Stimulated activated naive CD4-positive, alpha-beta T cell treated with Interleukin-2 at 50 U/mL for 16 hours (primary cell): ENCODE measurements at regions not wholly inside any gene's neighbourhood (a gene's known extent, or its start where the extent isn't known, plus 50 kb on each side); places are given as distances from the start of the nearest gene placed in this dataset.
"Not testable (repeated sequence)": the region's sequence is repeated elsewhere in the genome, so short reads cannot be mapped to it uniquely, and the experiment has no call there.

Experiments used
- DNase-seq: peaks from one replicate; lab custom pipeline; 2025; lab: John Stamatoyannopoulos, UW

- no peak for DNase-seq
Observed at GRCh38 chr6:113049190-113049589, 702.1 kb downstream of the RFPL4B start.

DNA sequence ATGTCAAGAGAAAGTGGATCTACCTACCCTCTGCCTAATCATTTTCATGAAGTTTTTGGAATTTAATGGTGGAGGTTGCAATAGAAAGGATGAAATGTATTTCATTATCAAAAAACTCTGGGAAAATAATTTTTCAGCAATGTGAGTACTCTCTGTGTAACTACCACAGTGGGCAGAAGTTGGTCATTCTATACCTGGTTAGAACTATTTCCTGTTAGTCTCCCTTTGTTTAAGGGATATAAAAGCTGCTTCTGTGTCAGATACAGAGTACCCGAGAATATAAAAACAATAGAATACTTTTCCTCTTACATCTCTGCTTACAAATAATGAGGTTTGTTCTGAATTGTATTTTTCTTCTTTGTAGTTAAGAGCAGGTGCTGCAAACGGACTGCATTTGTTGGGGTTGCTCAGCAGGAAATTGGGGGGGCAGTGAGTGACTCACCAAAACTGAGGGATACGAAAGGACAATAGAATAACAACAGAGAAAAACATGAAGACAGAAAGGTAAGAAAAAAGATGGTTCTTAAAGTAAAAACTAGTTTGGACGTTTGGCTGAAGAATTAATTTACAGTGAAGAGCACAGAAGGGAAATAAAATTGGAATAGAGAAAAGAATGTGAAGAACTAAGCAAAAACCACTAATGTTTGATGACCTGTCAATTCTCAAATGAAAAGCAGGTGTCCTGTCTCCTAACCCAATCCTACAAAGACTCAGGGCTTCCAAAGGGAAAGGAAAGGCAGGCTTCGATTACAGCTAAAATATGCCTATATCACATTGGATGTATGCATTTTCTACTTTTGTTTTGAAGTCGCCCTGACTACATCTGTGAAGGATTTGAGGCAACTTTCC is 703.1 kb downstream of the RFPL4B start:
- DNase-seq = no peak

DNA sequence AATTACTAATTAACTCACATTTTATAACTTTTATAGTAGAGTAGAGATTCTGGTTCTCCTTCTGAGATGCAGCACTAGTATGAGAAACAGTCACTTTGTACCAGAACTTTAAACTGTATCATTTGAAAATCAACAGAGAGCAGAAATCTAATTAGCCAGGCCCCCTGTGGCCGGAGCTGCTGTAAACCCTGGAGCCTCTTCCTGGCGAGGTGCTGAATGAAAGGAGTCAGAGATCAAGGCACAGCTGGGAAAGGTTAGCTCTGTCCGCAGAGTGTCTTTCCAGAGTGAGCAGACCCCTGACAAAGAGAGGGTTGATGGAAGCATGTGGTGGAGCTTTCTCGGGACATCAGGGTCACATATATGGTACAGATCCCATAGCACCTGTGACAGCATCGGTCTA is 703.8 kb downstream of the RFPL4B start:
- DNase-seq = no peak

GRCh38 chr6:113052506-113052905 is 705.4 kb downstream of the RFPL4B start:
- DNase-seq = no peak

GRCh38 chr6:113055061-113055460 is 707.9 kb downstream of the RFPL4B start:
- DNase-seq = no peak

DNA sequence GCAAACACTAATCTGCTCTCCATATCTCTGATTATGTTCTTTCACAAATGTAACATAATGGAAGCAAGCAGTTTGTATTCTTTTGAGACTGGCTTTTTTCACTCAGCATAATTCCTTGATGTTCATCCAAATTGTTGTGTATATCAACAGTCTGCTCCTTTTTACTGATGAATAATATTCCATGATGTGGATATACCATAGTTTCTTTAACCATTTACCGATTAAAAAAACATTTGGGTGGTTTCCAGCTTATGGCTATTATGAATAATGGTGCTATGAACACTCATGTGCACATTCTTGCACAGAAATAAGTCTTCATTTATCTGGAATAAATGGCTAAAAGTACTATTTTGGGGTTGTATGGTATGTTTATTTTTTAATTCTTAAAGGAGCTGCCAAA is 708.9 kb downstream of the RFPL4B start:
- no peak for DNase-seq

GRCh38 chr6:113057567-113058053 is 710.5 kb downstream of the RFPL4B start:
- no peak for DNase-seq

DNA sequence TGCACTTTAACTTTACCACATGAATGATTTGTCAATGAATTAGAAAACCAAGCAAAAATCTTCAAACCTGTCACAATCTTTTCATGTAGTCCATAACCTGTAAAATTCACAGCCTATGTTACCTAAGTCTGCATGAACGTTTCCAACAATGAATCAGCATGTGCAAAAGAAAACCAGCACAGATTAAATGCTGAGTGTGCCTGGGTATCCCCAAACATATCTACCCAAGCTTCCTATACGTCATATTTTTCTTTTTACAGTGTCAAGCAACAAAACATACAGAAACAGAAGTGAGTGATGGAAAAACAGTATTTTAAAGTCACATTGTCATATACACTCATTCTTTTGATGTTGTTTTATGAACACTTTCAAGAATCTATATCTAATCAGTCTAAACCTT is 713.5 kb downstream of the RFPL4B start:
- no peak for DNase-seq

- DNase-seq = no peak
Observed at GRCh38 chr6:113065611-113066010, 718.5 kb downstream of the RFPL4B start.

- DNase-seq = no peak
Observed at GRCh38 chr6:113067612-113068275, 720.6 kb downstream of the RFPL4B start.

DNA sequence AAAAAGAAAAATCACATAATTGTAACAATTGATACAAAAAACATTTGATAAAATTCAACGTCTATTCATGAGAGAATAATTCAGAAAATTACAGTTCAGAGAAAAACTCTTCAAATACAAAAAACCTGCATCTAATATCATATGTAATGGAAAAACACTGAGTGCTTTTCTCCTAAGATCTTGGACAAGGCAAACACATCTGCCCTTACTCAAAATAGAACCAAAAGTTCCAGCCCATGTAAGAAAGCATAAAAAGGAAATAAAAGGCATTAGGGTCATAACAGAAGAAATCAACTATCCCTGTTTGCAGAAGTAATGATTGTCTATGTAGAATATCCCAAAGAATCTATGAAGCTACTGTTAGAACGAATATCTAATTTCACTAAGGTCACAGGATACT is 721.4 kb downstream of the RFPL4B start:
- DNase-seq = no peak

DNA sequence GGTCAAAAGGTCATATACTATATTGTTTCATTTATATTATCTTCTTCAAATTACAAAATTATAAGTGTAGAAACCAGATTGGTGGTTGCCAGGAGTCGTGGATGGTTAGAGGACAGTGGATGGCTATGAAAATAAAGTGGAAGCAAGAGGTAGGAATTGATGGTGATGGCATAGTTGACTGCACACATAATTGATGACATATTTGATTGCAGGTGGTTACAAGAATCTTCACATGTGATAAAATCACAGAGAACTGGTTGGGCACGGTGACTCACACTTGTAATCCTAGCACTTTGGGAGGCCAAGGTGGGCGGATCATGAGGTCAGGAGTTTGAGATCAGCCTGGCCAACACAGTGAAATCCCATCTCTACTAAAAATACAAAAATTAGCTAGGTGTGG is 723.6 kb downstream of the RFPL4B start:
- DNase-seq = not testable (repeated sequence)

DNA sequence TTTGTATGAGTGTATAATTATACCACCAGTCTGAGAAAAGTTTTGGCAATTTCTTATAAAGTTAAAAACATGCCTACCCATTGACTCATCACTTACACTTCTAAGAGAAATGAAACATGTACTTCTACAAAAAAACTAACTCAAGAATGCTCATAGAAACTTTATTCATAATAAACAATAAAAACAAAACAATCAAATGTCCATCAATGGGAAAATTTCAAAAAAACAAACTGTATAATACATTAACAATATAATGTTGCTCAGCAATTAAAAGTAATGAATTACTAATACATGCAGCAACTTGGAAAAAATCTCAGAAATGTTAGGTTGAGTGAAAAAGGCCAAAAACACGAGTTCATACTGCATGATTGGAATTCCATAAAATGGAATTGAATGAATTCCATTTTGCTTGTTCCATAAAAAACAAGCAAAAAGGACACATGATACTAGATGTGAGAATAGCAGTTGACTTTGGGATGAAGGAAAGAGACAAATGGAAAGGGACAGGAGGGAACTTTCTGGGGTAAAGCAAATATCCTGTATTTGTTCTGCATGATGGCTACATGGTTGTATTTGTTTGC is 726.6 kb downstream of the RFPL4B start:
- no peak for DNase-seq

DNA sequence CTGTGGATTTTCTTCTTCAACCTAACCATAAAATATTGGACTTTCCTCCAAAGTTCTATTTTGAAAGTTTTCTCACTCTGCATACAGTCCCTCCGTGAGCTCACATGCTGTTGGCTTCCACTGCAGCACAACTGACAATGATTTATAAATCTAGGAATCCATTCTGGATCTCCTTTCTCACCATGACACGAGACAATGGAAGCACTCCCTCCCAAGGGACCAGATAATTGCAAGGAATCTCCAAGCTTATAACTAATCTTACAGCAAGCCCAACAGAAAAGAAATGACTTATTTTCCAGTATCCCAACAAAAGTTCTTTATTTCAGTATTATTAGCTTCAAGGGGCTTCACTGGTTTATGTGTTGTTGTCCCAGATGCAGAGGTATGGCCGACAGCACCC is 729.0 kb downstream of the RFPL4B start:
- no peak for DNase-seq

DNA sequence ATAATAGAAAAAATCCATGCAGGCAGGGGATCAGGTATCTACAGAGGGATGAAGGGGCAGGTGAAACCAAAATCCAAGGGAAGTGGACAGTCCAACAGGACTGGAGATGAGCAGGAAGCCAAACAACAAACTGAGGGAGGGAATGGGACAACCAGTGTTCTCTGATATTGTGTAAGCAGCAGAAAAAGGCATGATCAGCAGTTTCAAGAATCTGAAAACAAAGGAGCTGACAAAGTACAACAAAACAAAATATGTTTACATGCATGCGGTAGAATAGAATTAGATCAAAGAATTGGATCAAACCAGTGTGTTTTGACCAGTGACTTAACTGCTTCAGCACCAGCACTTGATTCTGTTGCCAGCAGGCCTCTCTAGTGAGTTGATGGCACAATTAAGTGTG is 729.7 kb downstream of the RFPL4B start:
- DNase-seq = no peak

DNA sequence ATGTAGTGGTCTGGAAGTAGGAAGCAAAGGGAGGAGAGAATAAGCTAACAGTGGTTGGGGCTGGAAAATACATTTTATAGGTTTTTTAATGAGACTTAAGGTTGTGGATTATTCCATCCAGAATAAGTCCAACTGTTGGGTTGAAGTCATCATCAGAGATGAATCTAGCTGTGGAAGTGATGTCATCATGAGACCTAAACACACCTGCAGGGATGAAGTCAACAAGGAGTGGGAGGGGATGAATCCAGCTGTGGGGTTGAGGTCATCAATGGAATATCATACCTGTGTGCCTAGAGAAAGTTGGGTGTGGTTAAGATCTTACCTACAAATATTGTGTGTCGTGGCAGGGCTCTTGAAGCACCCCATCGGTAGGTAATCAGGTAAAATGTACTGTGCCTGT is 730.7 kb downstream of the RFPL4B start:
- no peak for DNase-seq

- DNase-seq = no peak
Observed at GRCh38 chr6:113078791-113079190, 731.7 kb downstream of the RFPL4B start.

GRCh38 chr6:113082745-113083144 is 735.6 kb downstream of the RFPL4B start:
- DNase-seq = no peak

- DNase-seq = no peak
Observed at GRCh38 chr6:113083947-113084346, 736.8 kb downstream of the RFPL4B start.

- no peak for DNase-seq
Observed at GRCh38 chr6:113089056-113089455, 741.9 kb downstream of the RFPL4B start.

DNA sequence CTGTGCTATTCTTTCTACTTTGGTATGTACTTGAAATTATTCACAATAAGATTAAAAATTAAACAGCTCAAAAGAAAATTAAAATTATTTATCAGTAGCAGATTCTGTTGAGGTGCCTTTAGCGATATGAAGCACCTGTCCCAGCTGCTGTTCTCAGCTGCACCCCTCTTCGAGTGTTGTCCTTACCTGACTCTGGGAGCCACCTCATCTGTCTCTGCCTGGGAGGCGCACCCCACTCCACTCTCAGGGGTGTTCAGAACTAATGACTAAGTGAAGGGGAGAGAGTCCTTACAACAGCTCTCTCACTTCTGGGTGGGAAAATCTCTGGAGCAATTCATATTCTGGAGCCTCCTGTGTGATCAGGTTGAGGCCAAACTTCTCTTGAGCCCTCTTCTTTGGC is 745.7 kb downstream of the RFPL4B start:
- DNase-seq = no peak

DNA sequence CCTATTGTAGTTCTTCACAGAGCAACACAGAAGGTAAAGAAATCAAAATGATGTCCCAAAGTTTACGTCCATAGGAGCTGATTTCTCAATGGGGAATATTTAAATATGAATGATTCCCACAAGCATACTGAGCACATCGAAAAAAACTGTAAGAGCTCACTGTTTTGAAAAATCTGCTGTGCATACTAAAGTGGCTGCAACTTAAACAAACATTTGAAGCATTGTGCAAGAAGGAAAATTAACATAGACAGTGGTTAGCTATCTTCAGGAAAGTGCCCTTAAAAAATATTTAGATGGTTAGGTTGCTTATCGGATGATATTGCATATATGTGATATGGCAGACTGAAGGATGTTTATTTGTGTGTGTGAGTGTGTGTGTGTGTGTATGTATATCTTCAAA is 747.6 kb downstream of the RFPL4B start:
- no peak for DNase-seq

GRCh38 chr6:113095841-113096240 is 748.7 kb downstream of the RFPL4B start:
- DNase-seq = no peak
